GM12873 (cell line): ENCODE measurements at regions not wholly inside any gene's neighbourhood (a gene's known extent, or its start where the extent isn't known, plus 50 kb on each side); places are given as distances from the start of the nearest gene placed in this dataset.

Experiments used
- CTCF ChIP-seq: IDR thresholded peaks from 2 replicates; pipeline ENCODE4 v1.5.1; 2012; ENCODE audit warnings: low read depth, mild to moderate bottlenecking, moderate library complexity, low read length, control low read depth; ENCODE audit not compliant: insufficient read depth; ENCODE audit errors: missing control alignments

GRCh38 chr18:75533209-75533608 lies 105.7 kb upstream of the SMIM21 start:
- TF ChIP-seq CTCF = no peak

- TF ChIP-seq CTCF = no peak
These were observed 104.5 kb upstream of the SMIM21 start for GRCh38 chr18:75531851-75532459.

- TF ChIP-seq CTCF = no peak
These were observed 103.8 kb upstream of the SMIM21 start for GRCh38 chr18:75531212-75531850.

- TF ChIP-seq CTCF = no peak
These were observed 103.2 kb upstream of the SMIM21 start for GRCh38 chr18:75530566-75531211.

- no peak for TF ChIP-seq CTCF
These were observed 102.6 kb upstream of the SMIM21 start for GRCh38 chr18:75530118-75530517.

GRCh38 chr18:75529394-75529793 lies 101.9 kb upstream of the SMIM21 start:
- no peak for TF ChIP-seq CTCF

GRCh38 chr18:75527848-75528685 lies 100.6 kb upstream of the SMIM21 start:
- TF ChIP-seq CTCF = no peak
